GM23338 (cell line): ENCODE measurements at regions not wholly inside any gene's neighbourhood (a gene's known extent, or its start where the extent isn't known, plus 50 kb on each side); places are given as distances from the start of the nearest gene placed in this dataset.
A peak's percentile ranks its signal among the peaks of the same experiment; 100 is the strongest.
"Not testable (repeated sequence)": the region's sequence is repeated elsewhere in the genome, so short reads cannot be mapped to it uniquely, and the experiment has no call there.

Source experiments
- ATAC-seq: fragments of 200-7000 bp; cut with Tn5 transposase; 3 replicates; pipeline ENCODE4 v1.9.1; 2020
- DNase-seq: peaks from one replicate; pipeline ENCODE4 v3.0.0-alpha.2; 2015; ENCODE audit warnings: low spot score
- H2AFZ ChIP-seq: fragments of 200-600 bp; sonication (generic); 2 replicates; pipeline ENCODE4 v1.8.0; 2016; ENCODE audit warnings: antibody characterized with exemption, mild to moderate bottlenecking, moderate library complexity
- H3F3A ChIP-seq: fragments of 200-600 bp; sonication (generic); replicated peaks from 2 replicates; pipeline ENCODE4 v1.8.0; 2017; ENCODE audit warnings: antibody characterized with exemption, mixed run types, low read depth
- H3K27ac ChIP-seq: fragments of 200-600 bp; sonication (generic); 2 replicates; pipeline ENCODE4 v1.6.1; 2016; ENCODE audit warnings: low read depth
- H3K27me3 ChIP-seq: fragments of 200-600 bp; sonication (generic); 2 replicates; pipeline ENCODE4 v1.8.0; 2016; ENCODE audit warnings: mild to moderate bottlenecking, mixed run types, moderate library complexity; ENCODE audit not compliant: insufficient read depth
- H3K36me3 ChIP-seq: fragments of 200-600 bp; sonication (generic); 2 replicates; pipeline ENCODE4 v1.8.0; 2016; ENCODE audit warnings: mild to moderate bottlenecking; ENCODE audit not compliant: insufficient read depth
- H3K4me1 ChIP-seq: fragments of 200-600 bp; sonication (generic); 2 replicates; pipeline ENCODE4 v1.8.0; 2016; ENCODE audit warnings: mild to moderate bottlenecking, moderate library complexity; ENCODE audit not compliant: insufficient read depth
- H3K4me2 ChIP-seq: fragments of 200-600 bp; sonication (generic); 2 replicates; pipeline ENCODE4 v1.7.1; 2017; ENCODE audit warnings: mixed run types
- H3K4me3 ChIP-seq: fragments of 200-600 bp; sonication (generic); 2 replicates; pipeline ENCODE4 v1.6.1; 2016; ENCODE audit warnings: mixed run types
- H3K79me2 ChIP-seq: fragments of 200-600 bp; sonication (generic); replicated peaks from 2 replicates; pipeline ENCODE4 v1.8.0; 2017; ENCODE audit warnings: mild to moderate bottlenecking; ENCODE audit not compliant: insufficient read depth
- H3K9me2 ChIP-seq: fragments of 200-600 bp; sonication (generic); 2 replicates; pipeline ENCODE4 v1.8.0; 2017; ENCODE audit not compliant: insufficient read depth
- H4K20me1 ChIP-seq: fragments of 200-600 bp; sonication (generic); replicated peaks from 2 replicates; pipeline ENCODE4 v1.8.0; 2017; ENCODE audit warnings: mild to moderate bottlenecking; ENCODE audit not compliant: insufficient read depth
- H3K27ac Mint-ChIP-seq: 2 replicates; pipeline ENCODE4 v1.8.0; 2020; ENCODE audit warnings: inconsistent platforms, mild to moderate bottlenecking, moderate library complexity, mixed read lengths
- H3K27me3 Mint-ChIP-seq: 3 replicates; pipeline ENCODE4 v1.8.0; 2022; ENCODE audit warnings: low read depth, mild to moderate bottlenecking, moderate library complexity, mixed read lengths, inconsistent platforms; ENCODE audit not compliant: insufficient read depth, poor library complexity
- H3K36me3 Mint-ChIP-seq: 3 replicates; pipeline ENCODE4 v1.8.0; 2021; ENCODE audit warnings: low read depth, mild to moderate bottlenecking, inconsistent platforms, moderate library complexity, mixed read lengths
- H3K4me1 Mint-ChIP-seq: 3 replicates; pipeline ENCODE4 v1.8.0; 2020; ENCODE audit warnings: mild to moderate bottlenecking, inconsistent platforms, mixed read lengths
- H3K4me3 Mint-ChIP-seq: 3 replicates; pipeline ENCODE4 v1.8.0; 2021; ENCODE audit warnings: moderate library complexity, mild to moderate bottlenecking, inconsistent platforms, mixed read lengths
- H3K9me3 Mint-ChIP-seq: 3 replicates; pipeline ENCODE4 v1.8.0; 2020; ENCODE audit warnings: moderate library complexity, mild to moderate bottlenecking, inconsistent platforms, mixed read lengths
- CTCF ChIP-seq, 2 experiments: fragments of 200-600 bp in 1 of 2; sonication (generic) in 1 of 2; conservative IDR thresholded peaks; 2 replicates each; pipeline versions ENCODE4 v1.5.1 to v1.6.1; 2016 to 2017; ENCODE audit warnings: antibody characterized with exemption in 2 of 2, low read depth in 2 of 2, mild to moderate bottlenecking in 2 of 2, moderate library complexity in 1 of 2
- ETS1 ChIP-seq: IDR thresholded peaks from 2 replicates; pipeline ENCODE4 v1.6.1; 2016; ENCODE audit warnings: antibody characterized with exemption
- NANOG ChIP-seq: IDR thresholded peaks from 2 replicates; pipeline ENCODE4 v1.6.1; 2016; ENCODE audit warnings: antibody characterized with exemption, borderline replicate concordance
- POLR2AphosphoS5 ChIP-seq: IDR thresholded peaks from 2 replicates; pipeline ENCODE4 v1.6.1; 2016; ENCODE audit warnings: antibody characterized with exemption, low read depth
- STAT1 ChIP-seq: IDR thresholded peaks from one replicate; pipeline ENCODE4 v1.6.1; 2016; ENCODE audit warnings: antibody characterized with exemption; ENCODE audit not compliant: unreplicated experiment
- ZNF114 ChIP-seq: fragments of 250-450 bp; sonication (Bioruptor Pico); IDR thresholded peaks from 2 replicates; pipeline ENCODE4 v1.5.0; 2020; ENCODE audit warnings: mild to moderate bottlenecking, moderate library complexity
- ZNF331 ChIP-seq: fragments of 250-450 bp; sonication (Bioruptor Pico); IDR thresholded peaks from 2 replicates; pipeline ENCODE4 v1.5.0; 2020; ENCODE audit warnings: low read depth, mild to moderate bottlenecking, moderate library complexity

GRCh38 chr1:199839608-199840007 lies 187.9 kb upstream of the NR5A2 start:
- H3K4me1 Mint-ChIP-seq, H3F3A ChIP-seq, H3K27me3 Mint-ChIP-seq, H3K9me2 ChIP-seq, H3K27me3 ChIP-seq, H3K79me2 ChIP-seq, H3K4me2 ChIP-seq, H3K27ac ChIP-seq, H3K4me1 ChIP-seq, H3K27ac Mint-ChIP-seq, H3K36me3 ChIP-seq, H3K4me3 ChIP-seq, H3K36me3 Mint-ChIP-seq, H4K20me1 ChIP-seq, H3K4me3 Mint-ChIP-seq, ATAC-seq, DNase-seq, H2AFZ ChIP-seq: not testable (repeated sequence)
- H3K9me3 Mint-ChIP-seq: peaks cover 15% of the 10 kb centered on the region

- ATAC-seq, H3K27me3 Mint-ChIP-seq, H3K27ac Mint-ChIP-seq, H3K4me1 ChIP-seq, H3K4me1 Mint-ChIP-seq, H3K27me3 ChIP-seq, H3K4me3 Mint-ChIP-seq, H3K27ac ChIP-seq, H4K20me1 ChIP-seq, H3K36me3 ChIP-seq, H3F3A ChIP-seq, H3K9me2 ChIP-seq, DNase-seq, H3K9me3 Mint-ChIP-seq, H3K36me3 Mint-ChIP-seq, H3K4me2 ChIP-seq, H3K79me2 ChIP-seq, H2AFZ ChIP-seq, H3K4me3 ChIP-seq: not testable (repeated sequence)
Measured at GRCh38 chr1:199843096-199843495, 184.4 kb upstream of the NR5A2 start.

GRCh38 chr1:199843861-199844260 lies 183.6 kb upstream of the NR5A2 start:
- Mint-ChIP-seq H3K27ac (no peak overlapping the region), H3K36me3 (no peaks in the 10 kb centered on the region), H3K9me3 (no peaks in the 10 kb centered on the region; the same call in 2 of the 3 replicates), H3K4me1 (no peaks in the 10 kb centered on the region), H3K4me3 (no peak overlapping the region), H3K27me3 (no peaks in the 10 kb centered on the region)
- Histone ChIP-seq H3K27ac (no peak overlapping the region), H3F3A (no peaks in the 10 kb centered on the region), H3K36me3 (no peaks in the 10 kb centered on the region), H3K4me3 (no peak overlapping the region), H4K20me1 (no peaks in the 10 kb centered on the region), H3K79me2 (no peaks in the 10 kb centered on the region), H3K4me2 (no peak overlapping the region), H3K4me1 (no peaks in the 10 kb centered on the region), H3K27me3 (no peaks in the 10 kb centered on the region), H2AFZ (peak overlapping the region; percentile 83), H3K9me2 (0 out of 2 replicates have a peak, but pooled peaks cover 3% of the 10 kb centered on the region)
- ATAC-seq (no peak), DNase-seq (no peak)
- TF ChIP-seq STAT1: no peak
- TF ChIP-seq ETS1: no peak
- no peak for TF ChIP-seq POLR2AphosphoS5
- no peak for TF ChIP-seq ZNF114

- Histone ChIP-seq H2AFZ (no peak overlapping the region), H3F3A (no peaks in the 10 kb centered on the region), H3K4me2 (no peak overlapping the region), H3K36me3 (no peaks in the 10 kb centered on the region), H3K4me1 (no peaks in the 10 kb centered on the region), H3K27ac (no peak overlapping the region), H3K79me2 (no peaks in the 10 kb centered on the region), H3K4me3 (no peak overlapping the region), H4K20me1 (no peaks in the 10 kb centered on the region), H3K9me2 (0 out of 2 replicates have a peak, but pooled peaks cover 3% of the 10 kb centered on the region), H3K27me3 (no peaks in the 10 kb centered on the region)
- no peaks in the 10 kb centered on the region for H3K27me3 Mint-ChIP-seq
- DNase-seq (no peak), ATAC-seq (no peak)
- no peak overlapping the region for H3K4me3 Mint-ChIP-seq
- no peaks in the 10 kb centered on the region for H3K4me1 Mint-ChIP-seq
- H3K36me3 Mint-ChIP-seq: no peaks in the 10 kb centered on the region
- TF ChIP-seq NANOG: no peak
- no peak for TF ChIP-seq ZNF331 (CRISPR knock-in tag)
- TF ChIP-seq CTCF (conservative IDR thresholded peaks at IDR 0.05; ENCODE audit: low read depth in 2 of 2): no peak
- no peak for TF ChIP-seq POLR2AphosphoS5
- TF ChIP-seq STAT1: no peak
- H3K27ac Mint-ChIP-seq: no peak overlapping the region
- H3K9me3 Mint-ChIP-seq: no peaks in the 10 kb centered on the region; the same call in 2 of the 3 replicates
Measured at GRCh38 chr1:199847021-199847420, 180.5 kb upstream of the NR5A2 start.
